ENCODE measurements at regions not wholly inside any gene's neighbourhood (a gene's known extent, or its start where the extent isn't known, plus 50 kb on each side); places are given as distances from the start of the nearest gene placed in this dataset.

GRCh38 chr6:23532227-23532626, 593.8 kb upstream of the NRSN1 start:
- H4K20me1 ChIP-seq (ENCODE audit: control insufficient read depth, extremely low read depth, insufficient read depth, low read length), result no peaks in the 10 kb centered on the region

GRCh38 chr6:23533311-23533710, 592.7 kb upstream of the NRSN1 start:
- TF ChIP-seq CTCF (conservative IDR thresholded peaks at IDR 0.05 in 1 of 2, IDR thresholded peaks at IDR 0.05 in 1 of 2; ENCODE audit: low read depth in 1 of 2, low read length in 2 of 2) (no peak), EZH2 (IDR thresholded peaks at IDR 0.05; ENCODE audit: low read length, missing control alignments) (no peak)
- Histone ChIP-seq H4K20me1 (ENCODE audit: control insufficient read depth, extremely low read depth, insufficient read depth, low read length) (no peaks in the 10 kb centered on the region), H3K4me3 (replicated peaks in 1 of 4; ENCODE audit: control extremely low read depth in 1 of 4, insufficient read depth in 1 of 4, low read depth in 3 of 4, low read length in 4 of 4) (no peak overlapping the region), H3K27me3 (ENCODE audit: control insufficient read depth, insufficient read depth, low read length) (no peaks in the 10 kb centered on the region), H3K79me2 (ENCODE audit: control insufficient read depth, insufficient read depth, low read length) (no peaks in the 10 kb centered on the region), H3K4me2 (ENCODE audit: extremely low read depth, insufficient read depth, low read length) (no peak overlapping the region), H3K4me1 (ENCODE audit: control insufficient read depth, extremely low read depth, insufficient read depth, low read length) (no peaks in the 10 kb centered on the region), H2AFZ (ENCODE audit: low read length) (no peak overlapping the region), H3K36me3 (ENCODE audit: control insufficient read depth, insufficient read depth, low read length) (no peaks in the 10 kb centered on the region), H3K9me3 (ENCODE audit: control insufficient read depth, insufficient read depth, low read depth, low read length) (no peaks in the 10 kb centered on the region), H3K27ac (ENCODE audit: insufficient read depth, low read length) (no peak overlapping the region), H3K9ac (ENCODE audit: insufficient read depth, low read length) (no peak overlapping the region)
- DNase-seq (ENCODE audit: low read depth in 2 of 2), result no peak

More at GRCh38 chr6:23532227-23532626, 593.8 kb upstream of the NRSN1 start:
- no peaks in the 10 kb centered on the region for H3K79me2 ChIP-seq (ENCODE audit: control insufficient read depth, insufficient read depth, low read length)
- H2AFZ ChIP-seq (ENCODE audit: low read length), result no peak overlapping the region
- H3K9me3 ChIP-seq (ENCODE audit: control insufficient read depth, insufficient read depth, low read depth, low read length), result no peaks in the 10 kb centered on the region
- H3K36me3 ChIP-seq (ENCODE audit: control insufficient read depth, insufficient read depth, low read length), result no peaks in the 10 kb centered on the region
- no peak overlapping the region for H3K4me2 ChIP-seq (ENCODE audit: extremely low read depth, insufficient read depth, low read length)
- no peak overlapping the region for H3K27ac ChIP-seq (ENCODE audit: insufficient read depth, low read length)
- DNase-seq (ENCODE audit: low read depth in 2 of 2), result peak; percentile 5 to 16
- TF ChIP-seq CTCF (conservative IDR thresholded peaks at IDR 0.05 in 1 of 2, IDR thresholded peaks at IDR 0.05 in 1 of 2; ENCODE audit: low read depth in 1 of 2, low read length in 2 of 2) (no peak), EZH2 (IDR thresholded peaks at IDR 0.05; ENCODE audit: low read length, missing control alignments) (no peak)
- H3K4me3 ChIP-seq (replicated peaks in 1 of 4; ENCODE audit: control extremely low read depth in 1 of 4, insufficient read depth in 1 of 4, low read depth in 3 of 4, low read length in 4 of 4), result no peak overlapping the region
- no peaks in the 10 kb centered on the region for H3K4me1 ChIP-seq (ENCODE audit: control insufficient read depth, extremely low read depth, insufficient read depth, low read length)
- no peak overlapping the region for H3K9ac ChIP-seq (ENCODE audit: insufficient read depth, low read length)
- H3K27me3 ChIP-seq (ENCODE audit: control insufficient read depth, insufficient read depth, low read length), result no peaks in the 10 kb centered on the region

GRCh38 chr6:23533944-23534343, 592.1 kb upstream of the NRSN1 start:
- Histone ChIP-seq H3K4me3 (replicated peaks in 1 of 4; ENCODE audit: control extremely low read depth in 1 of 4, insufficient read depth in 1 of 4, low read depth in 3 of 4, low read length in 4 of 4) (no peak overlapping the region), H3K27ac (ENCODE audit: insufficient read depth, low read length) (no peak overlapping the region), H3K9ac (ENCODE audit: insufficient read depth, low read length) (no peak overlapping the region), H3K36me3 (ENCODE audit: control insufficient read depth, insufficient read depth, low read length) (no peaks in the 10 kb centered on the region), H3K4me1 (ENCODE audit: control insufficient read depth, extremely low read depth, insufficient read depth, low read length) (no peaks in the 10 kb centered on the region), H3K79me2 (ENCODE audit: control insufficient read depth, insufficient read depth, low read length) (no peaks in the 10 kb centered on the region), H3K9me3 (ENCODE audit: control insufficient read depth, insufficient read depth, low read depth, low read length) (no peaks in the 10 kb centered on the region), H3K27me3 (ENCODE audit: control insufficient read depth, insufficient read depth, low read length) (no peaks in the 10 kb centered on the region), H2AFZ (ENCODE audit: low read length) (no peak overlapping the region), H4K20me1 (ENCODE audit: control insufficient read depth, extremely low read depth, insufficient read depth, low read length) (no peaks in the 10 kb centered on the region), H3K4me2 (ENCODE audit: extremely low read depth, insufficient read depth, low read length) (no peak overlapping the region)
- peak in 1 of 2 donors; percentile 9 for DNase-seq (ENCODE audit: low read depth in 2 of 2)
- TF ChIP-seq CTCF (conservative IDR thresholded peaks at IDR 0.05 in 1 of 2, IDR thresholded peaks at IDR 0.05 in 1 of 2; ENCODE audit: low read depth in 1 of 2, low read length in 2 of 2) (no peak), EZH2 (IDR thresholded peaks at IDR 0.05; ENCODE audit: low read length, missing control alignments) (no peak)
